Mucosa of descending colon (tissue), 3 donors: ENCODE measurements at regions not wholly inside any gene's neighbourhood (a gene's known extent, or its start where the extent isn't known, plus 50 kb on each side); places are given as distances from the start of the nearest gene placed in this dataset.

Experiments used
- ATAC-seq: fragments of 200-7000 bp; cut with Tn5 transposase; one replicate; pipeline ENCODE4 v1.9.1; 2020; ENCODE audit warnings: mild to moderate bottlenecking, moderate library complexity
- DNase-seq, 3 donors: peaks; one replicate each; pipeline ENCODE4 v3.0.0-alpha.2; 2020
- H3K36me3 ChIP-seq: fragments of 200-600 bp; one replicate; pipeline ENCODE4 v1.8.0; 2021; ENCODE audit warnings: low read depth, mild to moderate bottlenecking
- H3K4me1 ChIP-seq: fragments of 200-600 bp; one replicate; pipeline ENCODE4 v1.8.0; 2021; ENCODE audit warnings: low read depth, mild to moderate bottlenecking
- H3K4me3 ChIP-seq: fragments of 200-600 bp; one replicate; pipeline ENCODE4 v1.8.0; 2021; ENCODE audit warnings: mild to moderate bottlenecking
- H3K9me3 ChIP-seq: fragments of 200-600 bp; one replicate; pipeline ENCODE4 v1.8.0; 2021; ENCODE audit warnings: mild to moderate bottlenecking
- CTCF ChIP-seq: fragments of 200-600 bp; IDR thresholded peaks from one replicate; pipeline ENCODE4 v1.8.0; 2022; ENCODE audit warnings: antibody characterized with exemption, mild to moderate bottlenecking
- intact Hi-C, 2 donors: fragments of 100-400 bp; cut with DNase I in 1 of 2; cut with micrococcal nuclease in 1 of 2; formaldehyde crosslinking; loops; one replicate each; pipeline versions ENCODE4 v1.11.0 to v1.11.1; 2022; cut with DNase I, micrococcal nuclease
- donor health status: DM: no; HTN: no; CAD: no; lungs with moderate emphysema.
- donor health status: DM: no; HTN: no; CAD: no.
- donor health status: DM: no; HTN: yes; CAD: no.

GRCh38 chr6:144546807-144547206 lies 261.7 kb downstream of the UTRN start:
- intact Hi-C loops = no loop called here

GRCh38 chr6:144547409-144547808 lies 262.3 kb downstream of the UTRN start:
- Histone ChIP-seq H3K4me1 (no peaks in the 10 kb centered on the region), H3K4me3 (no peak overlapping the region), H3K9me3 (no peaks in the 10 kb centered on the region), H3K36me3 (no peaks in the 10 kb centered on the region)
- DNase-seq (no peak), ATAC-seq (no peak)
- TF ChIP-seq CTCF = no peak
- intact Hi-C loops = no loop called here

More at GRCh38 chr6:144546807-144547206, 261.7 kb downstream of the UTRN start:
- Histone ChIP-seq H3K4me3 (no peak overlapping the region), H3K9me3 (no peaks in the 10 kb centered on the region), H3K36me3 (no peaks in the 10 kb centered on the region), H3K4me1 (no peaks in the 10 kb centered on the region)
- no peak for DNase-seq
- no peak for TF ChIP-seq CTCF
- ATAC-seq = no peak

GRCh38 chr6:144548536-144548935 lies 263.4 kb downstream of the UTRN start:
- no peaks in the 10 kb centered on the region for H3K36me3 ChIP-seq
- no peak for DNase-seq
- intact Hi-C loops = no loop called here

GRCh38 chr6:144549837-144550747 lies 265.0 kb downstream of the UTRN start:
- no peaks in the 10 kb centered on the region for H3K36me3 ChIP-seq
- no peak for ATAC-seq
- no peak for TF ChIP-seq CTCF

More at GRCh38 chr6:144548536-144548935, 263.4 kb downstream of the UTRN start:
- ATAC-seq = no peak
- no peaks in the 10 kb centered on the region for H3K9me3 ChIP-seq
- TF ChIP-seq CTCF = no peak
- H3K4me3 ChIP-seq = no peak overlapping the region
- no peaks in the 10 kb centered on the region for H3K4me1 ChIP-seq

GRCh38 chr6:144551339-144551738 lies 266.2 kb downstream of the UTRN start:
- TF ChIP-seq CTCF = no peak
- H3K36me3 ChIP-seq = no peaks in the 10 kb centered on the region
- intact Hi-C loops = no loop called here
- no peak overlapping the region for H3K4me3 ChIP-seq
- DNase-seq (no peak), ATAC-seq (no peak)
- H3K4me1 ChIP-seq = no peaks in the 10 kb centered on the region
- no peaks in the 10 kb centered on the region for H3K9me3 ChIP-seq

More at GRCh38 chr6:144549837-144550747, 265.0 kb downstream of the UTRN start:
- Histone ChIP-seq H3K4me3 (no peak overlapping the region), H3K4me1 (no peaks in the 10 kb centered on the region), H3K9me3 (no peaks in the 10 kb centered on the region)
- no peak for DNase-seq
- intact Hi-C loops = no loop called here
